GM23338 (cell line): ENCODE measurements at regions not wholly inside any gene's neighbourhood (a gene's known extent, or its start where the extent isn't known, plus 50 kb on each side); places are given as distances from the start of the nearest gene placed in this dataset.

Source experiments
- ATAC-seq: fragments of 200-7000 bp; cut with Tn5 transposase; 3 replicates; pipeline ENCODE4 v1.9.1; 2020
- DNase-seq: peaks from one replicate; pipeline ENCODE4 v3.0.0-alpha.2; 2015; ENCODE audit warnings: low spot score
- H2AFZ ChIP-seq: fragments of 200-600 bp; sonication (generic); 2 replicates; pipeline ENCODE4 v1.8.0; 2016; ENCODE audit warnings: antibody characterized with exemption, mild to moderate bottlenecking, moderate library complexity
- H3F3A ChIP-seq: fragments of 200-600 bp; sonication (generic); replicated peaks from 2 replicates; pipeline ENCODE4 v1.8.0; 2017; ENCODE audit warnings: antibody characterized with exemption, mixed run types, low read depth
- H3K27ac ChIP-seq: fragments of 200-600 bp; sonication (generic); 2 replicates; pipeline ENCODE4 v1.6.1; 2016; ENCODE audit warnings: low read depth
- H3K27me3 ChIP-seq: fragments of 200-600 bp; sonication (generic); 2 replicates; pipeline ENCODE4 v1.8.0; 2016; ENCODE audit warnings: mild to moderate bottlenecking, mixed run types, moderate library complexity; ENCODE audit not compliant: insufficient read depth
- H3K36me3 ChIP-seq: fragments of 200-600 bp; sonication (generic); 2 replicates; pipeline ENCODE4 v1.8.0; 2016; ENCODE audit warnings: mild to moderate bottlenecking; ENCODE audit not compliant: insufficient read depth
- H3K4me1 ChIP-seq: fragments of 200-600 bp; sonication (generic); 2 replicates; pipeline ENCODE4 v1.8.0; 2016; ENCODE audit warnings: mild to moderate bottlenecking, moderate library complexity; ENCODE audit not compliant: insufficient read depth
- H3K4me2 ChIP-seq: fragments of 200-600 bp; sonication (generic); 2 replicates; pipeline ENCODE4 v1.7.1; 2017; ENCODE audit warnings: mixed run types
- H3K4me3 ChIP-seq: fragments of 200-600 bp; sonication (generic); 2 replicates; pipeline ENCODE4 v1.6.1; 2016; ENCODE audit warnings: mixed run types
- H3K79me2 ChIP-seq: fragments of 200-600 bp; sonication (generic); replicated peaks from 2 replicates; pipeline ENCODE4 v1.8.0; 2017; ENCODE audit warnings: mild to moderate bottlenecking; ENCODE audit not compliant: insufficient read depth
- H3K9me2 ChIP-seq: fragments of 200-600 bp; sonication (generic); 2 replicates; pipeline ENCODE4 v1.8.0; 2017; ENCODE audit not compliant: insufficient read depth
- H4K20me1 ChIP-seq: fragments of 200-600 bp; sonication (generic); replicated peaks from 2 replicates; pipeline ENCODE4 v1.8.0; 2017; ENCODE audit warnings: mild to moderate bottlenecking; ENCODE audit not compliant: insufficient read depth
- H3K27ac Mint-ChIP-seq: 2 replicates; pipeline ENCODE4 v1.8.0; 2020; ENCODE audit warnings: inconsistent platforms, mild to moderate bottlenecking, moderate library complexity, mixed read lengths
- H3K27me3 Mint-ChIP-seq: 3 replicates; pipeline ENCODE4 v1.8.0; 2022; ENCODE audit warnings: low read depth, mild to moderate bottlenecking, moderate library complexity, mixed read lengths, inconsistent platforms; ENCODE audit not compliant: insufficient read depth, poor library complexity
- H3K36me3 Mint-ChIP-seq: 3 replicates; pipeline ENCODE4 v1.8.0; 2021; ENCODE audit warnings: low read depth, mild to moderate bottlenecking, inconsistent platforms, moderate library complexity, mixed read lengths
- H3K4me1 Mint-ChIP-seq: 3 replicates; pipeline ENCODE4 v1.8.0; 2020; ENCODE audit warnings: mild to moderate bottlenecking, inconsistent platforms, mixed read lengths
- H3K4me3 Mint-ChIP-seq: 3 replicates; pipeline ENCODE4 v1.8.0; 2021; ENCODE audit warnings: moderate library complexity, mild to moderate bottlenecking, inconsistent platforms, mixed read lengths
- H3K9me3 Mint-ChIP-seq: 3 replicates; pipeline ENCODE4 v1.8.0; 2020; ENCODE audit warnings: moderate library complexity, mild to moderate bottlenecking, inconsistent platforms, mixed read lengths
- CREB1 ChIP-seq: fragments of 250-450 bp; sonication (Bioruptor Pico); IDR thresholded peaks from 2 replicates; pipeline ENCODE4 v1.5.0; 2020; ENCODE audit warnings: low read depth, mild to moderate bottlenecking, moderate library complexity
- POLR2AphosphoS5 ChIP-seq: IDR thresholded peaks from 2 replicates; pipeline ENCODE4 v1.6.1; 2016; ENCODE audit warnings: antibody characterized with exemption, low read depth
- ZNF114 ChIP-seq: fragments of 250-450 bp; sonication (Bioruptor Pico); IDR thresholded peaks from 2 replicates; pipeline ENCODE4 v1.5.0; 2020; ENCODE audit warnings: mild to moderate bottlenecking, moderate library complexity
- ZNF462 ChIP-seq: fragments of 250-450 bp; sonication (Bioruptor Pico); IDR thresholded peaks from 2 replicates; pipeline ENCODE4 v1.5.0; 2020; ENCODE audit warnings: mild to moderate bottlenecking, moderate library complexity
- TF ChIP-seq, protein P1 (sequence below): IDR thresholded peaks from 2 replicates; pipeline ENCODE4 v1.6.1; 2016; ENCODE audit warnings: antibody characterized with exemption
- TF ChIP-seq, protein P2 (sequence below): IDR thresholded peaks from one replicate; pipeline ENCODE4 v1.6.1; 2018; ENCODE audit warnings: antibody characterized with exemption; ENCODE audit not compliant: unreplicated experiment
- TF ChIP-seq, protein P3 (sequence below), 2 experiments: fragments of 200-600 bp in 1 of 2; sonication (generic) in 1 of 2; conservative IDR thresholded peaks; 2 replicates each; pipeline versions ENCODE4 v1.5.1 to v1.6.1; 2016 to 2017; ENCODE audit warnings: antibody characterized with exemption in 2 of 2, low read depth in 2 of 2, mild to moderate bottlenecking in 2 of 2, moderate library complexity in 1 of 2

- no peak for ATAC-seq
- Mint-ChIP-seq H3K4me1 (0 out of 3 replicates have a peak, but pooled peaks cover 2% of the 10 kb centered on the region), H3K27ac (no peak overlapping the region), H3K27me3 (peaks cover 7% of the 10 kb centered on the region), H3K9me3 (no peaks in the 10 kb centered on the region; the same call in 2 of the 3 replicates), H3K36me3 (no peaks in the 10 kb centered on the region), H3K4me3 (no peak overlapping the region)
- Histone ChIP-seq H4K20me1 (no peaks in the 10 kb centered on the region), H3F3A (no peaks in the 10 kb centered on the region), H3K4me2 (no peak overlapping the region), H3K9me2 (no peaks in the 10 kb centered on the region), H3K4me1 (no peaks in the 10 kb centered on the region), H3K27ac (no peak overlapping the region), H3K4me3 (no peak overlapping the region), H3K79me2 (no peaks in the 10 kb centered on the region), H3K27me3 (no peaks in the 10 kb centered on the region), H2AFZ (no peak overlapping the region), H3K36me3 (no peaks in the 10 kb centered on the region)
- TF ChIP-seq ZNF114 (CRISPR knock-in tag), result no peak
- TF ChIP-seq, protein P1, sequence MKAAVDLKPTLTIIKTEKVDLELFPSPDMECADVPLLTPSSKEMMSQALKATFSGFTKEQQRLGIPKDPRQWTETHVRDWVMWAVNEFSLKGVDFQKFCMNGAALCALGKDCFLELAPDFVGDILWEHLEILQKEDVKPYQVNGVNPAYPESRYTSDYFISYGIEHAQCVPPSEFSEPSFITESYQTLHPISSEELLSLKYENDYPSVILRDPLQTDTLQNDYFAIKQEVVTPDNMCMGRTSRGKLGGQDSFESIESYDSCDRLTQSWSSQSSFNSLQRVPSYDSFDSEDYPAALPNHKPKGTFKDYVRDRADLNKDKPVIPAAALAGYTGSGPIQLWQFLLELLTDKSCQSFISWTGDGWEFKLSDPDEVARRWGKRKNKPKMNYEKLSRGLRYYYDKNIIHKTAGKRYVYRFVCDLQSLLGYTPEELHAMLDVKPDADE, result no peak
- TF ChIP-seq CREB1 (CRISPR knock-in tag), result no peak
- TF ChIP-seq, protein P2, sequence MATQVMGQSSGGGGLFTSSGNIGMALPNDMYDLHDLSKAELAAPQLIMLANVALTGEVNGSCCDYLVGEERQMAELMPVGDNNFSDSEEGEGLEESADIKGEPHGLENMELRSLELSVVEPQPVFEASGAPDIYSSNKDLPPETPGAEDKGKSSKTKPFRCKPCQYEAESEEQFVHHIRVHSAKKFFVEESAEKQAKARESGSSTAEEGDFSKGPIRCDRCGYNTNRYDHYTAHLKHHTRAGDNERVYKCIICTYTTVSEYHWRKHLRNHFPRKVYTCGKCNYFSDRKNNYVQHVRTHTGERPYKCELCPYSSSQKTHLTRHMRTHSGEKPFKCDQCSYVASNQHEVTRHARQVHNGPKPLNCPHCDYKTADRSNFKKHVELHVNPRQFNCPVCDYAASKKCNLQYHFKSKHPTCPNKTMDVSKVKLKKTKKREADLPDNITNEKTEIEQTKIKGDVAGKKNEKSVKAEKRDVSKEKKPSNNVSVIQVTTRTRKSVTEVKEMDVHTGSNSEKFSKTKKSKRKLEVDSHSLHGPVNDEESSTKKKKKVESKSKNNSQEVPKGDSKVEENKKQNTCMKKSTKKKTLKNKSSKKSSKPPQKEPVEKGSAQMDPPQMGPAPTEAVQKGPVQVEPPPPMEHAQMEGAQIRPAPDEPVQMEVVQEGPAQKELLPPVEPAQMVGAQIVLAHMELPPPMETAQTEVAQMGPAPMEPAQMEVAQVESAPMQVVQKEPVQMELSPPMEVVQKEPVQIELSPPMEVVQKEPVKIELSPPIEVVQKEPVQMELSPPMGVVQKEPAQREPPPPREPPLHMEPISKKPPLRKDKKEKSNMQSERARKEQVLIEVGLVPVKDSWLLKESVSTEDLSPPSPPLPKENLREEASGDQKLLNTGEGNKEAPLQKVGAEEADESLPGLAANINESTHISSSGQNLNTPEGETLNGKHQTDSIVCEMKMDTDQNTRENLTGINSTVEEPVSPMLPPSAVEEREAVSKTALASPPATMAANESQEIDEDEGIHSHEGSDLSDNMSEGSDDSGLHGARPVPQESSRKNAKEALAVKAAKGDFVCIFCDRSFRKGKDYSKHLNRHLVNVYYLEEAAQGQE, result no peak
- no peak for TF ChIP-seq ZNF462 (CRISPR knock-in tag)
- TF ChIP-seq, protein P3, sequence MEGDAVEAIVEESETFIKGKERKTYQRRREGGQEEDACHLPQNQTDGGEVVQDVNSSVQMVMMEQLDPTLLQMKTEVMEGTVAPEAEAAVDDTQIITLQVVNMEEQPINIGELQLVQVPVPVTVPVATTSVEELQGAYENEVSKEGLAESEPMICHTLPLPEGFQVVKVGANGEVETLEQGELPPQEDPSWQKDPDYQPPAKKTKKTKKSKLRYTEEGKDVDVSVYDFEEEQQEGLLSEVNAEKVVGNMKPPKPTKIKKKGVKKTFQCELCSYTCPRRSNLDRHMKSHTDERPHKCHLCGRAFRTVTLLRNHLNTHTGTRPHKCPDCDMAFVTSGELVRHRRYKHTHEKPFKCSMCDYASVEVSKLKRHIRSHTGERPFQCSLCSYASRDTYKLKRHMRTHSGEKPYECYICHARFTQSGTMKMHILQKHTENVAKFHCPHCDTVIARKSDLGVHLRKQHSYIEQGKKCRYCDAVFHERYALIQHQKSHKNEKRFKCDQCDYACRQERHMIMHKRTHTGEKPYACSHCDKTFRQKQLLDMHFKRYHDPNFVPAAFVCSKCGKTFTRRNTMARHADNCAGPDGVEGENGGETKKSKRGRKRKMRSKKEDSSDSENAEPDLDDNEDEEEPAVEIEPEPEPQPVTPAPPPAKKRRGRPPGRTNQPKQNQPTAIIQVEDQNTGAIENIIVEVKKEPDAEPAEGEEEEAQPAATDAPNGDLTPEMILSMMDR (conservative IDR thresholded peaks at IDR 0.05; ENCODE audit: low read depth in 2 of 2), result no peak
- TF ChIP-seq POLR2AphosphoS5, result no peak
- no peak for DNase-seq
These were observed 57.5 kb upstream of the TRA2B start for GRCh38 chr3:185995352-185995751.
